Progenitor cell of endocrine pancreas (in vitro differentiated cells): ENCODE measurements at regions not wholly inside any gene's neighbourhood (a gene's known extent, or its start where the extent isn't known, plus 50 kb on each side); places are given as distances from the start of the nearest gene placed in this dataset.

ENCODE experiments used
- DNase-seq: peaks from one replicate; pipeline ENCODE4 v3.0.0; 2021; ENCODE audit warnings: low spot score; ENCODE audit not compliant: unreplicated experiment
- H3K27ac Mint-ChIP-seq: 2 replicates; pipeline ENCODE4 v1.8.0; 2021; ENCODE audit warnings: mild to moderate bottlenecking, moderate library complexity, mixed read lengths
- H3K27me3 Mint-ChIP-seq: 2 replicates; pipeline ENCODE4 v1.8.0; 2021; ENCODE audit warnings: mixed read lengths
- H3K36me3 Mint-ChIP-seq: 2 replicates; pipeline ENCODE4 v1.8.0; 2022; ENCODE audit warnings: mixed read lengths; ENCODE audit not compliant: insufficient read depth
- H3K4me1 Mint-ChIP-seq: 2 replicates; pipeline ENCODE4 v1.8.0; 2021; ENCODE audit warnings: low read depth, mixed read lengths
- H3K4me3 Mint-ChIP-seq: 2 replicates; pipeline ENCODE4 v1.8.0; 2021; ENCODE audit warnings: low read depth, mild to moderate bottlenecking, moderate library complexity, mixed read lengths
- H3K9me3 Mint-ChIP-seq: 2 replicates; pipeline ENCODE4 v1.8.0; 2021; ENCODE audit warnings: low read depth, mixed read lengths
- CTCF ChIP-seq: fragments of 200-600 bp; sonication (generic); IDR thresholded peaks from one replicate; pipeline ENCODE4 v1.5.0; 2021; ENCODE audit warnings: antibody characterized with exemption, mild to moderate bottlenecking; ENCODE audit not compliant: unreplicated experiment

GRCh38 chr16:62700426-62701294, 664.4 kb upstream of the CDH8 start:
- no peak for DNase-seq
- TF ChIP-seq CTCF: no peak
- Mint-ChIP-seq H3K4me3 (no peak overlapping the region), H3K27me3 (no peaks in the 10 kb centered on the region), H3K27ac (no peak overlapping the region), H3K9me3 (no peaks in the 10 kb centered on the region), H3K4me1 (no peaks in the 10 kb centered on the region), H3K36me3 (no peaks in the 10 kb centered on the region)

GRCh38 chr16:62692685-62693084, 656.4 kb upstream of the CDH8 start:
- H3K4me1 Mint-ChIP-seq: no peaks in the 10 kb centered on the region
- no peak overlapping the region for H3K4me3 Mint-ChIP-seq
- peaks cover 4% of the 10 kb centered on the region for H3K36me3 Mint-ChIP-seq
- H3K9me3 Mint-ChIP-seq: peaks cover 21% of the 10 kb centered on the region
- H3K27ac Mint-ChIP-seq: no peak overlapping the region
- no peak for TF ChIP-seq CTCF
- no peak for DNase-seq
- H3K27me3 Mint-ChIP-seq: no peaks in the 10 kb centered on the region

GRCh38 chr16:62681819-62682218, 645.6 kb upstream of the CDH8 start:
- no peak for DNase-seq
- no peak overlapping the region for H3K4me3 Mint-ChIP-seq
- H3K27me3 Mint-ChIP-seq: no peaks in the 10 kb centered on the region
- H3K27ac Mint-ChIP-seq: no peak overlapping the region
- peaks cover 24% of the 10 kb centered on the region for H3K9me3 Mint-ChIP-seq
- no peak for TF ChIP-seq CTCF
- no peaks in the 10 kb centered on the region for H3K4me1 Mint-ChIP-seq
- peaks cover 1% of the 10 kb centered on the region for H3K36me3 Mint-ChIP-seq

- no peak for TF ChIP-seq CTCF
- Mint-ChIP-seq H3K27ac (no peak overlapping the region), H3K27me3 (no peaks in the 10 kb centered on the region), H3K4me3 (no peak overlapping the region), H3K4me1 (no peaks in the 10 kb centered on the region), H3K36me3 (no peaks in the 10 kb centered on the region), H3K9me3 (peaks cover 24% of the 10 kb centered on the region)
- no peak for DNase-seq
These were observed 642.6 kb upstream of the CDH8 start for GRCh38 chr16:62678796-62679195.

GRCh38 chr16:62676306-62676705, 640.1 kb upstream of the CDH8 start:
- Mint-ChIP-seq H3K9me3 (peaks cover 24% of the 10 kb centered on the region), H3K4me3 (no peak overlapping the region), H3K27me3 (no peaks in the 10 kb centered on the region), H3K4me1 (no peaks in the 10 kb centered on the region), H3K36me3 (no peaks in the 10 kb centered on the region), H3K27ac (no peak overlapping the region)
- TF ChIP-seq CTCF: no peak
- DNase-seq: no peak
